HEK293 (cell line): ENCODE measurements at regions not wholly inside any gene's neighbourhood (a gene's known extent, or its start where the extent isn't known, plus 50 kb on each side); places are given as distances from the start of the nearest gene placed in this dataset.

Experiments used
- CTCF ChIA-PET: fragments of 350-600 bp; formaldehyde crosslinking; extraction: SDS; loops from one replicate; lab custom pipeline; 2021; ENCODE audit warnings: antibody characterized with exemption; lab: Yijun Ruan, JAX
- POLR2A ChIA-PET: fragments of 300-600 bp; formaldehyde crosslinking; extraction: SDS; loops from one replicate; lab custom pipeline; 2020; ENCODE audit warnings: antibody characterized with exemption, inconsistent platforms; lab: Yijun Ruan, JAX
- H3K27ac ChIP-seq: fragments of 200-500 bp; sonication (Bioruptor generic); 2 replicates; pipeline ENCODE4 v1.5.1; 2014; ENCODE audit warnings: low read depth, low read length, control low read depth, inconsistent platforms; ENCODE audit errors: extremely low read depth
- H3K36me3 ChIP-seq, 2 experiments: fragments of 200-500 bp in 1 of 2; sonication (Bioruptor generic) in 1 of 2; 1 replicate in 1 of 2; 2 replicates in 1 of 2; pipeline ENCODE4 v1.5.1; 2014 to 2017; ENCODE audit warnings: inconsistent platforms in 2 of 2, low read length in 2 of 2; ENCODE audit not compliant: control insufficient read depth in 2 of 2, insufficient read depth in 1 of 2
- H3K4me1 ChIP-seq: fragments of 200-500 bp; sonication (Bioruptor generic); 2 replicates; pipeline ENCODE4 v1.5.1; 2014; ENCODE audit warnings: mild to moderate bottlenecking, low read length, inconsistent platforms; ENCODE audit not compliant: control insufficient read depth, insufficient read depth
- H3K4me3 ChIP-seq: 2 replicates; pipeline ENCODE4 v1.5.1; 2011; ENCODE audit warnings: low read depth, mild to moderate bottlenecking, control low read depth, low read length, moderate library complexity
- H3K9me3 ChIP-seq: fragments of 200-500 bp; sonication (Bioruptor generic); 2 replicates; pipeline ENCODE4 v1.5.1; 2014; ENCODE audit warnings: low read depth, low read length, inconsistent platforms; ENCODE audit not compliant: control insufficient read depth, insufficient read depth
- HOXC10 ChIP-seq: sonication (generic); formaldehyde crosslinking; IDR thresholded peaks from 2 replicates; pipeline ENCODE4 v1.8.1; 2023; ENCODE audit warnings: mild to moderate bottlenecking, missing genetic modification reagents
- HOXD13 ChIP-seq: sonication (generic); formaldehyde crosslinking; IDR thresholded peaks from 2 replicates; pipeline ENCODE4 v1.8.0; 2022; ENCODE audit warnings: missing genetic modification reagents, borderline replicate concordance
- RBAK ChIP-seq: fragments of 450-650 bp; formaldehyde crosslinking; IDR thresholded peaks from 2 replicates; pipeline ENCODE4 v1.5.1; 2016; ENCODE audit warnings: missing biosample characterization, missing genetic modification characterization
- WT1 ChIP-seq: fragments of 450-650 bp; formaldehyde crosslinking; IDR thresholded peaks from 2 replicates; pipeline ENCODE4 v1.5.1; 2016; ENCODE audit warnings: missing biosample characterization, missing genetic modification characterization
- YY2 ChIP-seq: fragments of 450-650 bp; formaldehyde crosslinking; IDR thresholded peaks from 2 replicates; pipeline ENCODE4 v1.5.1; 2016; ENCODE audit warnings: missing biosample characterization, missing genetic modification characterization
- ZBTB48 ChIP-seq: fragments of 450-650 bp; formaldehyde crosslinking; IDR thresholded peaks from 2 replicates; pipeline ENCODE4 v1.5.1; 2016; ENCODE audit warnings: missing biosample characterization, missing genetic modification characterization
- ZNF112 ChIP-seq: fragments of 450-650 bp; formaldehyde crosslinking; IDR thresholded peaks from 2 replicates; pipeline ENCODE4 v1.5.0; 2017; ENCODE audit warnings: missing biosample characterization, missing genetic modification characterization
- ZNF146 ChIP-seq: fragments of 450-650 bp; formaldehyde crosslinking; IDR thresholded peaks from 2 replicates; pipeline ENCODE4 v1.5.1; 2016; ENCODE audit warnings: missing biosample characterization, missing genetic modification characterization
- ZNF16 ChIP-seq: fragments of 450-650 bp; formaldehyde crosslinking; IDR thresholded peaks from 2 replicates; pipeline ENCODE4 v1.5.1; 2016; ENCODE audit warnings: low read depth, missing biosample characterization, missing genetic modification characterization
- ZNF211 ChIP-seq: fragments of 450-650 bp; formaldehyde crosslinking; IDR thresholded peaks from 2 replicates; pipeline ENCODE4 v1.5.1; 2016; ENCODE audit warnings: low read depth, missing biosample characterization, missing genetic modification characterization
- ZNF214 ChIP-seq: fragments of 450-650 bp; formaldehyde crosslinking; IDR thresholded peaks from 2 replicates; pipeline ENCODE4 v1.5.1; 2017; ENCODE audit warnings: missing biosample characterization, mild to moderate bottlenecking, missing genetic modification characterization, borderline replicate concordance
- ZNF266 ChIP-seq: fragments of 450-650 bp; formaldehyde crosslinking; IDR thresholded peaks from 2 replicates; pipeline ENCODE4 v1.5.1; 2016; ENCODE audit warnings: missing biosample characterization, missing genetic modification characterization, low read depth
- ZNF302 ChIP-seq: fragments of 450-650 bp; formaldehyde crosslinking; IDR thresholded peaks from 2 replicates; pipeline ENCODE4 v1.5.1; 2016; ENCODE audit warnings: missing biosample characterization, missing genetic modification characterization, low read depth
- ZNF335 ChIP-seq: fragments of 450-650 bp; formaldehyde crosslinking; conservative IDR thresholded peaks from 2 replicates; pipeline ENCODE4 v1.5.1; 2016; ENCODE audit warnings: missing biosample characterization, missing genetic modification characterization
- ZNF341 ChIP-seq: fragments of 450-650 bp; formaldehyde crosslinking; IDR thresholded peaks from 2 replicates; pipeline ENCODE4; 2016; ENCODE audit warnings: low read depth, missing biosample characterization, missing genetic modification characterization
- ZNF354C ChIP-seq: fragments of 450-650 bp; formaldehyde crosslinking; IDR thresholded peaks from 2 replicates; pipeline ENCODE4 v1.5.1; 2016; ENCODE audit warnings: missing biosample characterization, missing genetic modification characterization, low read depth, borderline replicate concordance
- ZNF394 ChIP-seq: fragments of 450-650 bp; formaldehyde crosslinking; IDR thresholded peaks from 2 replicates; pipeline ENCODE4 v1.5.1; 2016; ENCODE audit warnings: missing biosample characterization, missing genetic modification characterization, mild to moderate bottlenecking, moderate library complexity, borderline replicate concordance
- ZNF423 ChIP-seq: fragments of 450-650 bp; formaldehyde crosslinking; IDR thresholded peaks from 2 replicates; pipeline ENCODE4 v1.5.1; 2016; ENCODE audit warnings: missing biosample characterization, missing genetic modification characterization
- ZNF530 ChIP-seq: fragments of 450-650 bp; formaldehyde crosslinking; IDR thresholded peaks from 2 replicates; pipeline ENCODE4 v1.5.1; 2016; ENCODE audit warnings: low read depth, missing biosample characterization, missing genetic modification characterization
- ZNF548 ChIP-seq: fragments of 450-650 bp; formaldehyde crosslinking; IDR thresholded peaks from 2 replicates; pipeline ENCODE4 v1.5.1; 2016; ENCODE audit warnings: missing biosample characterization, missing genetic modification characterization
- ZNF549 ChIP-seq: fragments of 450-650 bp; IDR thresholded peaks from 2 replicates; pipeline ENCODE4 v1.5.1; 2018; ENCODE audit warnings: missing biosample characterization, missing genetic modification characterization, mild to moderate bottlenecking, inconsistent platforms, moderate library complexity
- ZNF558 ChIP-seq: fragments of 450-650 bp; formaldehyde crosslinking; IDR thresholded peaks from 2 replicates; pipeline ENCODE4 v1.5.1; 2016; ENCODE audit warnings: missing biosample characterization, missing genetic modification characterization
- ZNF629 ChIP-seq: fragments of 450-650 bp; formaldehyde crosslinking; IDR thresholded peaks from 2 replicates; pipeline ENCODE4 v1.5.1; 2017; ENCODE audit warnings: missing biosample characterization, missing genetic modification characterization
- ZSCAN23 ChIP-seq: fragments of 450-650 bp; formaldehyde crosslinking; IDR thresholded peaks from 2 replicates; pipeline ENCODE4 v1.5.1; 2016; ENCODE audit warnings: missing biosample characterization, missing genetic modification characterization
- TF ChIP-seq, protein P1 (sequence below): fragments of 450-650 bp; formaldehyde crosslinking; IDR thresholded peaks from 2 replicates; pipeline ENCODE4 v1.5.1; 2016; ENCODE audit warnings: missing biosample characterization, missing genetic modification characterization
- TF ChIP-seq, protein P2 (sequence below): fragments of 450-650 bp; formaldehyde crosslinking; IDR thresholded peaks from 2 replicates; pipeline ENCODE4 v1.5.1; 2016; ENCODE audit warnings: missing biosample characterization, missing genetic modification characterization, low read depth
- TF ChIP-seq, protein P3 (sequence below): fragments of 450-650 bp; formaldehyde crosslinking; IDR thresholded peaks from 2 replicates; pipeline ENCODE4 v1.5.1; 2016; ENCODE audit warnings: missing biosample characterization, missing genetic modification characterization

DNA sequence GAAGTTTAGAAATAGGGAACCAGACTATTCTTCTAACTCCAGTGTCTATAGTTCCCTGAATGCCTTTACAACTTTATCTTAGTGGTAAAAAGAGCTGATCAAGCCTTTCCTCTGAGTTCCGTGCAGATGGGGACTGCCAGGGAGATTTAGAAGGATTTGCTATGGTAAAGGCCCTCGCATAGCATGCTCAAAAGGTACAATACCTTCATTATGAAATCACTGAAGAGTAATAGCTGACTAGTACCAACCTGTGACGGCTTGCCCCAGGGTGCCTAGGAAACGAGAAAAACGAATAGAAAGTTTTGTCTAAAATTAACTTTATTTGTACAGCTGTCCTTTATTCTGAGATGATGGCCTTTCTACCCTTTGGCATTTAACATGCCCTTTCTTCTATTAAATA is 150.1 kb upstream of the ARHGAP42 start:
- TF ChIP-seq YY2 (tag by site-specific recombination) (no peak), ZNF549 (tag by site-specific recombination) (no peak), ZNF211 (tag by site-specific recombination) (no peak), ZNF530 (tag by site-specific recombination) (no peak), ZNF302 (tag by site-specific recombination) (no peak), ZNF112 (tag by site-specific recombination) (no peak), ZNF266 (tag by site-specific recombination) (no peak), ZNF558 (tag by site-specific recombination) (no peak), ZSCAN23 (tag by site-specific recombination) (no peak), ZNF214 (tag by site-specific recombination) (no peak), WT1 (tag by site-specific recombination) (no peak), ZNF548 (tag by site-specific recombination) (no peak), ZNF354C (no peak), ZNF629 (tag by site-specific recombination) (no peak), HOXC10 (CRISPR knock-in tag) (no peak), ZBTB48 (tag by site-specific recombination) (no peak), ZNF335 (tag by site-specific recombination) (no peak), ZNF146 (tag by site-specific recombination) (no peak)
- TF ChIP-seq, protein P1, sequence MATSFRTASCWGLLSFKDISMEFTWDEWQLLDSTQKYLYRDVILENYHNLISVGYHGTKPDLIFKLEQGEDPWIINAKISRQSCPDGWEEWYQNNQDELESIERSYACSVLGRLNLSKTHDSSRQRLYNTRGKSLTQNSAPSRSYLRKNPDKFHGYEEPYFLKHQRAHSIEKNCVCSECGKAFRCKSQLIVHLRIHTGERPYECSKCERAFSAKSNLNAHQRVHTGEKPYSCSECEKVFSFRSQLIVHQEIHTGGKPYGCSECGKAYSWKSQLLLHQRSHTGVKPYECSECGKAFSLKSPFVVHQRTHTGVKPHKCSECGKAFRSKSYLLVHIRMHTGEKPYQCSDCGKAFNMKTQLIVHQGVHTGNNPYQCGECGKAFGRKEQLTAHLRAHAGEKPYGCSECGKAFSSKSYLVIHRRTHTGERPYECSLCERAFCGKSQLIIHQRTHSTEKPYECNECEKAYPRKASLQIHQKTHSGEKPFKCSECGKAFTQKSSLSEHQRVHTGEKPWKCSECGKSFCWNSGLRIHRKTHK (tag by site-specific recombination): no peak
- TF ChIP-seq, all 188 proteins: peak for 0
- Histone ChIP-seq H3K27ac (no peak overlapping the region), H3K4me1 (no peaks in the 10 kb centered on the region), H3K4me3 (no peak overlapping the region), H3K9me3 (no peaks in the 10 kb centered on the region), H3K36me3 (no peaks in the 10 kb centered on the region)
- ChIA-PET POLR2A (no interaction called here), CTCF (no interaction called here)

DNA sequence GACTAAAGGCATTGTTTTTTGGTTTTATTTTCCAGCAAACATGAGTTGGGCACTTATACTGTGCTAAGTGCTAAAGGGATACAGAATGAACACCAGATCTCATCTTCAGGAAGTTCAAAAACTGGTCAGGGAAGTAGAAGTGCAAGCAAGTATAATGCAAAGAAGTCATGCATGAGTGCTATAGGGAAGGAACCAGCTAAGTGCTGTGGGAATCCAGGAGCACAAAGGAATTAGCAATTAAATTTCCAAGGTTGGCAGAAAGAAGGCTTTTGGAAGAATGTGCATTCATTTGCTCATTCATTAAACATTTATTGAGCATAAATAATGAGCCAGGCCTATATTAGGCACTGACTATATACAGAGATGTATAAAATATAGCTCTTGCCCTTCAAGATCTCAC is 143.7 kb upstream of the ARHGAP42 start:
- TF ChIP-seq, protein P1 (tag by site-specific recombination): no peak
- no peak for TF ChIP-seq ZNF16 (tag by site-specific recombination)
- POLR2A ChIA-PET: no interaction called here
- H3K36me3 ChIP-seq: no peaks in the 10 kb centered on the region
- no peaks in the 10 kb centered on the region for H3K9me3 ChIP-seq
- H3K27ac ChIP-seq: no peak overlapping the region
- H3K4me3 ChIP-seq: no peak overlapping the region
- CTCF ChIA-PET: interaction anchor here (0.6 to 0.8 kb wide), 4 partner anchors 8 to 437 kb away, joined by 3 read pairs; no protein-coding TSS in a partner anchor
- no peaks in the 10 kb centered on the region for H3K4me1 ChIP-seq

DNA sequence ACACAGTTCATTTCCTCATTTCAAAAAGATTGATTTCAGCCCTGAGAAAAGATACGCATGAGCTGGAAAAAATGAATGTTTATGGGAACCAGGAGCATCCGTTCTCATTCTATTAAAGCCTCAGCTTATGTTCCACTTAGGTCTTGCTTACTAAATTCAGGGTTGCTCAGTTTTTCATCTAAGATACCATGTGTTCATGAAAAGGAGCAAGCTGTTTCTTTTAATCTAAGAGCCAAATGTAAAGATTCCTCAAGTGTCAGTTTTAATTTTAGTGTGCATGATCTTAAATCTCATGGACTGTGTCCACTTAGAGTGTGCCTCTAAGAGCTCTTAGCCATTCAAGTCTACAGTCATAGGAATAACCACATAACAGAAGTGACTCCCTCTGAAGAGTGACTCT is 141.5 kb upstream of the ARHGAP42 start:
- ChIA-PET POLR2A (no interaction called here), CTCF (interaction anchor here (0.6 to 0.7 kb wide), 3 partner anchors 173 to 958 kb away, joined by 3 to 6 read pairs (median 3); no protein-coding TSS in a partner anchor)
- no peaks in the 10 kb centered on the region for H3K9me3 ChIP-seq
- H3K4me3 ChIP-seq: no peak overlapping the region
- H3K36me3 ChIP-seq: no peaks in the 10 kb centered on the region
- H3K27ac ChIP-seq: no peak overlapping the region
- H3K4me1 ChIP-seq: no peaks in the 10 kb centered on the region; the same call in 1 of the 2 replicates
- TF ChIP-seq, protein P2, sequence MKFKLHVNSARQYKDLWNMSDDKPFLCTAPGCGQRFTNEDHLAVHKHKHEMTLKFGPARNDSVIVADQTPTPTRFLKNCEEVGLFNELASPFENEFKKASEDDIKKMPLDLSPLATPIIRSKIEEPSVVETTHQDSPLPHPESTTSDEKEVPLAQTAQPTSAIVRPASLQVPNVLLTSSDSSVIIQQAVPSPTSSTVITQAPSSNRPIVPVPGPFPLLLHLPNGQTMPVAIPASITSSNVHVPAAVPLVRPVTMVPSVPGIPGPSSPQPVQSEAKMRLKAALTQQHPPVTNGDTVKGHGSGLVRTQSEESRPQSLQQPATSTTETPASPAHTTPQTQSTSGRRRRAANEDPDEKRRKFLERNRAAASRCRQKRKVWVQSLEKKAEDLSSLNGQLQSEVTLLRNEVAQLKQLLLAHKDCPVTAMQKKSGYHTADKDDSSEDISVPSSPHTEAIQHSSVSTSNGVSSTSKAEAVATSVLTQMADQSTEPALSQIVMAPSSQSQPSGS: no peak
- TF ChIP-seq ZNF341: no peak
- TF ChIP-seq ZNF335 (tag by site-specific recombination): no peak
- no peak for TF ChIP-seq ZNF423 (tag by site-specific recombination)
- no peak for TF ChIP-seq ZNF394 (tag by site-specific recombination)
- TF ChIP-seq HOXD13 (CRISPR knock-in tag): no peak
- TF ChIP-seq ZSCAN23 (tag by site-specific recombination): no peak
- TF ChIP-seq, protein P3, sequence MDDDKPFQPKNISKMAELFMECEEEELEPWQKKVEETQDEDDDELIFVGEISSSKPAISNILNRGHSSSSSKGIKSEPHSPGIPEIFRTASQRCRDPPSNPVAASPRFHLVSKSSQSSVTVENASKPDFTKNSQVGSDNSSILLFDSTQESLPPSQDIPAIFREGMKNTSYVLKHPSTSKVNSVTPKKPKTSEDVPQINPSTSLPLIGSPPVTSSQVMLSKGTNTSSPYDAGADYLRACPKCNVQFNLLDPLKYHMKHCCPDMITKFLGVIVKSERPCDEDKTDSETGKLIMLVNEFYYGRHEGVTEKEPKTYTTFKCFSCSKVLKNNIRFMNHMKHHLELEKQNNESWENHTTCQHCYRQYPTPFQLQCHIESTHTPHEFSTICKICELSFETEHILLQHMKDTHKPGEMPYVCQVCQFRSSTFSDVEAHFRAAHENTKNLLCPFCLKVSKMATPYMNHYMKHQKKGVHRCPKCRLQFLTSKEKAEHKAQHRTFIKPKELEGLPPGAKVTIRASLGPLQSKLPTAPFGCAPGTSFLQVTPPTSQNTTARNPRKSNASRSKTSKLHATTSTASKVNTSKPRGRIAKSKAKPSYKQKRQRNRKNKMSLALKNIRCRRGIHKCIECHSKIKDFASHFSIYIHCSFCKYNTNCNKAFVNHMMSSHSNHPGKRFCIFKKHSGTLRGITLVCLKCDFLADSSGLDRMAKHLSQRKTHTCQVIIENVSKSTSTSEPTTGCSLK (tag by site-specific recombination): no peak
- no peak for TF ChIP-seq ZNF112 (tag by site-specific recombination)
- no peak for TF ChIP-seq RBAK
